ENCODE measurements at regions not wholly inside any gene's neighbourhood (a gene's known extent, or its start where the extent isn't known, plus 50 kb on each side); places are given as distances from the start of the nearest gene placed in this dataset.

- H3K27ac Mint-ChIP-seq = peak overlapping the region in 2 of 3 experiments; percentile 34 to 56
- peaks cover 30% of the 10 kb centered on the region for H3K4me1 Mint-ChIP-seq
- TF ChIP-seq CTCF (IDR thresholded peaks at IDR 0.05; ENCODE audit: unreplicated experiment in 3 of 3) = no peak
- H3K27me3 Mint-ChIP-seq (ENCODE audit: low read depth) = peaks cover under 1% of the 10 kb centered on the region
- peak overlapping the region in 1 of 3 experiments; percentile 1 for H3K4me3 Mint-ChIP-seq
- no peaks in the 10 kb centered on the region for H3K36me3 Mint-ChIP-seq (ENCODE audit: low read depth)
- H3K9me3 Mint-ChIP-seq = no peaks in the 10 kb centered on the region
Observed at GRCh38 chr2:65866148-65866547, 433.7 kb upstream of the SPRED2 start.

GRCh38 chr2:65864619-65865018 is 432.2 kb upstream of the SPRED2 start:
- H3K4me1 Mint-ChIP-seq = peaks cover 24% of the 10 kb centered on the region
- H3K36me3 Mint-ChIP-seq (ENCODE audit: low read depth) = no peaks in the 10 kb centered on the region
- H3K27ac Mint-ChIP-seq = no peak overlapping the region
- no peak for TF ChIP-seq CTCF (IDR thresholded peaks at IDR 0.05; ENCODE audit: unreplicated experiment in 3 of 3)
- peaks cover 7% of the 10 kb centered on the region for H3K27me3 Mint-ChIP-seq (ENCODE audit: low read depth)
- no peak overlapping the region for H3K4me3 Mint-ChIP-seq
- H3K9me3 Mint-ChIP-seq = no peaks in the 10 kb centered on the region

- TF ChIP-seq CTCF (IDR thresholded peaks at IDR 0.05; ENCODE audit: unreplicated experiment in 3 of 3) = no peak
- no peaks in the 10 kb centered on the region for H3K36me3 Mint-ChIP-seq (ENCODE audit: low read depth)
- H3K27me3 Mint-ChIP-seq (ENCODE audit: low read depth) = peaks cover 7% of the 10 kb centered on the region
- H3K9me3 Mint-ChIP-seq = no peaks in the 10 kb centered on the region
- H3K4me3 Mint-ChIP-seq = no peak overlapping the region
- H3K4me1 Mint-ChIP-seq = peaks cover 22% of the 10 kb centered on the region
- no peak overlapping the region for H3K27ac Mint-ChIP-seq
Observed at GRCh38 chr2:65863713-65864112, 431.3 kb upstream of the SPRED2 start.

- H3K27me3 Mint-ChIP-seq (ENCODE audit: low read depth) = peaks cover 7% of the 10 kb centered on the region
- H3K9me3 Mint-ChIP-seq = no peaks in the 10 kb centered on the region
- no peak overlapping the region for H3K4me3 Mint-ChIP-seq
- no peaks in the 10 kb centered on the region for H3K4me1 Mint-ChIP-seq
- no peak for TF ChIP-seq CTCF (IDR thresholded peaks at IDR 0.05; ENCODE audit: unreplicated experiment in 3 of 3)
- H3K27ac Mint-ChIP-seq = no peak overlapping the region
- no peaks in the 10 kb centered on the region for H3K36me3 Mint-ChIP-seq (ENCODE audit: low read depth)
Observed at GRCh38 chr2:65856928-65857327, 424.5 kb upstream of the SPRED2 start.

GRCh38 chr2:65856423-65856822 is 424.0 kb upstream of the SPRED2 start:
- Mint-ChIP-seq H3K4me3 (no peak overlapping the region), H3K36me3 (ENCODE audit: low read depth) (no peaks in the 10 kb centered on the region), H3K9me3 (no peaks in the 10 kb centered on the region), H3K27me3 (ENCODE audit: low read depth) (peaks cover 7% of the 10 kb centered on the region), H3K4me1 (no peaks in the 10 kb centered on the region), H3K27ac (no peak overlapping the region)
- no peak for TF ChIP-seq CTCF (IDR thresholded peaks at IDR 0.05; ENCODE audit: unreplicated experiment in 3 of 3)

- Mint-ChIP-seq H3K4me1 (peaks cover 8% of the 10 kb centered on the region), H3K4me3 (no peak overlapping the region), H3K9me3 (no peaks in the 10 kb centered on the region), H3K27me3 (ENCODE audit: low read depth) (no peaks in the 10 kb centered on the region), H3K27ac (no peak overlapping the region), H3K36me3 (ENCODE audit: low read depth) (no peaks in the 10 kb centered on the region)
- no peak for TF ChIP-seq CTCF (IDR thresholded peaks at IDR 0.05; ENCODE audit: unreplicated experiment in 3 of 3)
Observed at GRCh38 chr2:65850695-65851094, 418.3 kb upstream of the SPRED2 start.

Measured in nephron (organoid).